ENCODE measurements at regions not wholly inside any gene's neighbourhood (a gene's known extent, or its start where the extent isn't known, plus 50 kb on each side); places are given as distances from the start of the nearest gene placed in this dataset.
"Not testable (repeated sequence)": the region's sequence is repeated elsewhere in the genome, so short reads cannot be mapped to it uniquely, and the experiment has no call there.

- intact Hi-C loops (cut with DNase I), result no loop called here
- Histone ChIP-seq H3K36me3 (no peaks in the 10 kb centered on the region), H3K9me3 (no peaks in the 10 kb centered on the region), H3K27ac (no peak overlapping the region), H3K27me3 (no peaks in the 10 kb centered on the region), H3K4me1 (no peaks in the 10 kb centered on the region), H3K4me3 (no peak overlapping the region)
- TF ChIP-seq CTCF (IDR thresholded peaks at IDR 0.05), result no peak
- DNase-seq (ENCODE audit: low spot score in 2 of 2), result no peak
Observed at GRCh38 chr13:90039516-90039915, 1308.0 kb upstream of the MIR17HG start.

- no peak for TF ChIP-seq CTCF (IDR thresholded peaks at IDR 0.05)
- Histone ChIP-seq H3K4me1 (no peaks in the 10 kb centered on the region), H3K9me3 (no peaks in the 10 kb centered on the region), H3K4me3 (no peak overlapping the region), H3K27ac (no peak overlapping the region), H3K27me3 (no peaks in the 10 kb centered on the region), H3K36me3 (no peaks in the 10 kb centered on the region)
- intact Hi-C loops (cut with DNase I), result no loop called here
- DNase-seq (ENCODE audit: low spot score in 2 of 2), result no peak
Observed at GRCh38 chr13:90047600-90047999, 1299.9 kb upstream of the MIR17HG start.

- no peaks in the 10 kb centered on the region for H3K27me3 ChIP-seq
- no peaks in the 10 kb centered on the region for H3K9me3 ChIP-seq
- no peak for TF ChIP-seq CTCF (IDR thresholded peaks at IDR 0.05)
- no peaks in the 10 kb centered on the region for H3K4me1 ChIP-seq
- no peak overlapping the region for H3K27ac ChIP-seq
- no peak for DNase-seq (ENCODE audit: low spot score in 2 of 2)
- H3K36me3 ChIP-seq, result no peaks in the 10 kb centered on the region
- intact Hi-C loops (cut with DNase I), result no loop called here
- H3K4me3 ChIP-seq, result no peak overlapping the region
Observed at GRCh38 chr13:90049989-90050671, 1297.4 kb upstream of the MIR17HG start.

- no peak for TF ChIP-seq CTCF (IDR thresholded peaks at IDR 0.05)
- H3K4me3 ChIP-seq, result no peak overlapping the region
- DNase-seq (ENCODE audit: low spot score in 2 of 2), result no peak
- H3K36me3 ChIP-seq, result no peaks in the 10 kb centered on the region
- no peaks in the 10 kb centered on the region for H3K4me1 ChIP-seq
- intact Hi-C loops (cut with DNase I), result no loop called here
- H3K9me3 ChIP-seq, result no peaks in the 10 kb centered on the region
- no peak overlapping the region for H3K27ac ChIP-seq
- H3K27me3 ChIP-seq, result no peaks in the 10 kb centered on the region
Observed at GRCh38 chr13:90055121-90055520, 1292.4 kb upstream of the MIR17HG start.

GRCh38 chr13:90055760-90056159 is 1291.7 kb upstream of the MIR17HG start:
- Histone ChIP-seq H3K27ac (no peak overlapping the region), H3K27me3 (no peaks in the 10 kb centered on the region), H3K36me3 (no peaks in the 10 kb centered on the region), H3K4me1 (no peaks in the 10 kb centered on the region), H3K4me3 (no peak overlapping the region), H3K9me3 (no peaks in the 10 kb centered on the region)
- intact Hi-C loops (cut with DNase I), result no loop called here
- no peak for DNase-seq (ENCODE audit: low spot score in 2 of 2)
- no peak for TF ChIP-seq CTCF (IDR thresholded peaks at IDR 0.05)

- H3K27me3 ChIP-seq; DNase-seq (ENCODE audit: low spot score in 2 of 2); H3K4me3 ChIP-seq; H3K9me3 ChIP-seq; H3K36me3 ChIP-seq; intact Hi-C loops (cut with DNase I); H3K27ac ChIP-seq; H3K4me1 ChIP-seq: not testable (repeated sequence)
Observed at GRCh38 chr13:90064226-90064625, 1283.3 kb upstream of the MIR17HG start.
